HG03135 (cell line): ENCODE measurements at regions not wholly inside any gene's neighbourhood (a gene's known extent, or its start where the extent isn't known, plus 50 kb on each side); places are given as distances from the start of the nearest gene placed in this dataset.

Experiments used
- ATAC-seq: cut with Tn5 transposase; IDR thresholded peaks from one replicate; pipeline ENCODE4 v1.9.1; 2021; ENCODE audit warnings: mild to moderate bottlenecking, moderate library complexity; ENCODE audit not compliant: unreplicated experiment

GRCh38 chr3:159852821-159853505, 135.7 kb upstream of the IL12A start:
- peak; percentile 42 for ATAC-seq

- ATAC-seq: no peak
Observed at GRCh38 chr3:159853506-159853864, 135.2 kb upstream of the IL12A start.

- ATAC-seq: no peak
Observed at GRCh38 chr3:159854500-159855124, 134.0 kb upstream of the IL12A start.

GRCh38 chr3:159855599-159856346, 132.9 kb upstream of the IL12A start:
- ATAC-seq: no peak

- ATAC-seq: no peak
Observed at GRCh38 chr3:159856590-159857104, 132.0 kb upstream of the IL12A start.

- no peak for ATAC-seq
Observed at GRCh38 chr3:159857840-159858239, 130.8 kb upstream of the IL12A start.

GRCh38 chr3:159858650-159859049, 130.0 kb upstream of the IL12A start:
- ATAC-seq: no peak

GRCh38 chr3:159859424-159859823, 129.2 kb upstream of the IL12A start:
- no peak for ATAC-seq

GRCh38 chr3:159859836-159860235, 128.8 kb upstream of the IL12A start:
- ATAC-seq: no peak

- ATAC-seq: no peak
Observed at GRCh38 chr3:159860269-159861116, 128.1 kb upstream of the IL12A start.

GRCh38 chr3:159861369-159861987, 127.2 kb upstream of the IL12A start:
- peak; percentile 60 for ATAC-seq

GRCh38 chr3:159865041-159865579, 123.5 kb upstream of the IL12A start:
- no peak for ATAC-seq

- no peak for ATAC-seq
Observed at GRCh38 chr3:159866201-159866746, 122.4 kb upstream of the IL12A start.

- no peak for ATAC-seq
Observed at GRCh38 chr3:159867372-159867771, 121.3 kb upstream of the IL12A start.

- ATAC-seq: no peak
Observed at GRCh38 chr3:159870723-159871122, 117.9 kb upstream of the IL12A start.

- no peak for ATAC-seq
Observed at GRCh38 chr3:159872374-159873109, 116.1 kb upstream of the IL12A start.

GRCh38 chr3:159875116-159875515, 113.5 kb upstream of the IL12A start:
- ATAC-seq: no peak

GRCh38 chr3:159877924-159878323, 110.7 kb upstream of the IL12A start:
- ATAC-seq: no peak

GRCh38 chr3:159879146-159879545, 109.5 kb upstream of the IL12A start:
- ATAC-seq: no peak
